ENCODE measurements at regions not wholly inside any gene's neighbourhood (a gene's known extent, or its start where the extent isn't known, plus 50 kb on each side); places are given as distances from the start of the nearest gene placed in this dataset.

DNA sequence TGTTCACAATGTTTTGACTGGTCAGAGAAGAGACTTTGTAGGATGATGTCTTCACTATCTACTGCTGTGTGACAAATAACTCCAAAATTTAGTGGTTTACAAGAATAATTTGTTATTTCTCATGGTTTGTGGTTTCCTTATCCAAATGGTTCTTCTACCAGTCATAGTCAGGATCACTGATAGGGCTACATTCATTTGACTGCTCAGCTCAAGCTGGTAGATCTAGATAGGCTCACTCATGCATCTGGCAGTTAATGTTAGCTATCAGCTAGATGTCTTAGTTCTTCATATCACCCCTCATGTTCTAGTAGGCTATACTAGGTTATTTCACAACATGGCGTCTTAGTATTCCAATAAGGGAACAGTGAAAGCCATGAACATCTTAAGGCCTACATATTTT, 131.0 kb downstream of the ID4 start:
- TF ChIP-seq, protein P1, sequence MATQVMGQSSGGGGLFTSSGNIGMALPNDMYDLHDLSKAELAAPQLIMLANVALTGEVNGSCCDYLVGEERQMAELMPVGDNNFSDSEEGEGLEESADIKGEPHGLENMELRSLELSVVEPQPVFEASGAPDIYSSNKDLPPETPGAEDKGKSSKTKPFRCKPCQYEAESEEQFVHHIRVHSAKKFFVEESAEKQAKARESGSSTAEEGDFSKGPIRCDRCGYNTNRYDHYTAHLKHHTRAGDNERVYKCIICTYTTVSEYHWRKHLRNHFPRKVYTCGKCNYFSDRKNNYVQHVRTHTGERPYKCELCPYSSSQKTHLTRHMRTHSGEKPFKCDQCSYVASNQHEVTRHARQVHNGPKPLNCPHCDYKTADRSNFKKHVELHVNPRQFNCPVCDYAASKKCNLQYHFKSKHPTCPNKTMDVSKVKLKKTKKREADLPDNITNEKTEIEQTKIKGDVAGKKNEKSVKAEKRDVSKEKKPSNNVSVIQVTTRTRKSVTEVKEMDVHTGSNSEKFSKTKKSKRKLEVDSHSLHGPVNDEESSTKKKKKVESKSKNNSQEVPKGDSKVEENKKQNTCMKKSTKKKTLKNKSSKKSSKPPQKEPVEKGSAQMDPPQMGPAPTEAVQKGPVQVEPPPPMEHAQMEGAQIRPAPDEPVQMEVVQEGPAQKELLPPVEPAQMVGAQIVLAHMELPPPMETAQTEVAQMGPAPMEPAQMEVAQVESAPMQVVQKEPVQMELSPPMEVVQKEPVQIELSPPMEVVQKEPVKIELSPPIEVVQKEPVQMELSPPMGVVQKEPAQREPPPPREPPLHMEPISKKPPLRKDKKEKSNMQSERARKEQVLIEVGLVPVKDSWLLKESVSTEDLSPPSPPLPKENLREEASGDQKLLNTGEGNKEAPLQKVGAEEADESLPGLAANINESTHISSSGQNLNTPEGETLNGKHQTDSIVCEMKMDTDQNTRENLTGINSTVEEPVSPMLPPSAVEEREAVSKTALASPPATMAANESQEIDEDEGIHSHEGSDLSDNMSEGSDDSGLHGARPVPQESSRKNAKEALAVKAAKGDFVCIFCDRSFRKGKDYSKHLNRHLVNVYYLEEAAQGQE (IDR thresholded peaks at IDR 0.05; ENCODE audit: insufficient read depth in 1 of 2, low read depth in 2 of 2, low read length in 2 of 2), result no peak
- TF ChIP-seq POLR2AphosphoS5 (IDR thresholded peaks at IDR 0.05; ENCODE audit: low read depth, low read length) (no peak), TAF1 (IDR thresholded peaks at IDR 0.05; ENCODE audit: borderline replicate concordance, insufficient read depth, low read length) (no peak)

Data from PFSK-1 (cell line).